ENCODE measurements at regions not wholly inside any gene's neighbourhood (a gene's known extent, or its start where the extent isn't known, plus 50 kb on each side); places are given as distances from the start of the nearest gene placed in this dataset.

- peak; percentile 13 to 38 for TF ChIP-seq CTCF (conservative IDR thresholded peaks at IDR 0.05 in 1 of 2, IDR thresholded peaks at IDR 0.05 in 1 of 2; ENCODE audit: extremely low read depth in 1 of 2, insufficient read depth in 1 of 2, low read depth in 1 of 2, low read length in 2 of 2)
- TF ChIP-seq EZH2 (IDR thresholded peaks at IDR 0.05; ENCODE audit: borderline replicate concordance, low read length): no peak
These were observed 340.9 kb upstream of the CTSO start for GRCh38 chr4:156294577-156294976.

Data from mammary epithelial cell (primary cell).